GM19351 (cell line): ENCODE measurements at regions not wholly inside any gene's neighbourhood (a gene's known extent, or its start where the extent isn't known, plus 50 kb on each side); places are given as distances from the start of the nearest gene placed in this dataset.

ENCODE experiments used
- ATAC-seq: cut with Tn5 transposase; IDR thresholded peaks from one replicate; pipeline ENCODE4 v1.9.1; 2021; ENCODE audit warnings: mild to moderate bottlenecking, moderate library complexity; ENCODE audit not compliant: unreplicated experiment

GRCh38 chr20:60124776-60125381 is 166.7 kb downstream of the CDH26 start:
- no peak for ATAC-seq

- ATAC-seq = no peak
Observed at GRCh38 chr20:60125513-60125912, 167.3 kb downstream of the CDH26 start.

- ATAC-seq = no peak
Observed at GRCh38 chr20:60126975-60127374, 168.8 kb downstream of the CDH26 start.

GRCh38 chr20:60131375-60131774 is 173.2 kb downstream of the CDH26 start:
- no peak for ATAC-seq

GRCh38 chr20:60132162-60132826 is 174.1 kb downstream of the CDH26 start:
- ATAC-seq = no peak

GRCh38 chr20:60132827-60133670 is 174.8 kb downstream of the CDH26 start:
- ATAC-seq = no peak

- ATAC-seq = no peak
Observed at GRCh38 chr20:60135276-60135675, 177.1 kb downstream of the CDH26 start.

GRCh38 chr20:60136645-60137401 is 178.6 kb downstream of the CDH26 start:
- ATAC-seq = no peak

- peak; percentile 66 for ATAC-seq
Observed at GRCh38 chr20:60137657-60138245, 179.5 kb downstream of the CDH26 start.

- peak; percentile 75 for ATAC-seq
Observed at GRCh38 chr20:60138256-60139220, 180.3 kb downstream of the CDH26 start.

- no peak for ATAC-seq
Observed at GRCh38 chr20:60139663-60140446, 181.6 kb downstream of the CDH26 start.

- ATAC-seq = no peak
Observed at GRCh38 chr20:60142587-60142986, 184.4 kb downstream of the CDH26 start.

GRCh38 chr20:60143261-60143842 is 185.1 kb downstream of the CDH26 start:
- no peak for ATAC-seq

- no peak for ATAC-seq
Observed at GRCh38 chr20:60144404-60144803, 186.2 kb downstream of the CDH26 start.

GRCh38 chr20:60144974-60145527 is 186.8 kb downstream of the CDH26 start:
- no peak for ATAC-seq

- no peak for ATAC-seq
Observed at GRCh38 chr20:60147004-60147403, 188.8 kb downstream of the CDH26 start.

- ATAC-seq = no peak
Observed at GRCh38 chr20:60148885-60149284, 190.7 kb downstream of the CDH26 start.

- ATAC-seq = no peak
Observed at GRCh38 chr20:60152792-60153191, 194.6 kb downstream of the CDH26 start.
